Hepatocyte (in vitro differentiated cells): ENCODE measurements at regions not wholly inside any gene's neighbourhood (a gene's known extent, or its start where the extent isn't known, plus 50 kb on each side); places are given as distances from the start of the nearest gene placed in this dataset.

Experiments
- DNase-seq: peaks from one replicate; pipeline ENCODE4 v3.0.0-alpha.2; 2016; ENCODE audit warnings: low spot score
- H2AFZ ChIP-seq: fragments of 200-600 bp; sonication (generic); 2 replicates; pipeline ENCODE4 v1.6.0; 2016; ENCODE audit warnings: antibody characterized with exemption, mild to moderate bottlenecking
- H3K27ac ChIP-seq: fragments of 200-600 bp; sonication (generic); 2 replicates; pipeline ENCODE4 v1.5.1; 2016; ENCODE audit warnings: mild to moderate bottlenecking
- H3K27me3 ChIP-seq: fragments of 200-600 bp; sonication (generic); 2 replicates; pipeline ENCODE4 v1.6.1; 2016
- H3K36me3 ChIP-seq: fragments of 200-600 bp; sonication (generic); replicated peaks from 2 replicates; pipeline ENCODE4 v1.5.1; 2016; ENCODE audit warnings: low read depth; ENCODE audit not compliant: insufficient read depth
- H3K4me1 ChIP-seq: fragments of 200-600 bp; sonication (generic); 2 replicates; pipeline ENCODE4 v1.5.1; 2016; ENCODE audit warnings: mild to moderate bottlenecking, moderate library complexity; ENCODE audit not compliant: insufficient read depth
- H3K4me2 ChIP-seq: fragments of 200-600 bp; sonication (generic); 2 replicates; pipeline ENCODE4 v1.6.0; 2016
- H3K4me3 ChIP-seq: fragments of 200-600 bp; sonication (generic); 2 replicates; pipeline ENCODE4 v1.5.1; 2016; ENCODE audit warnings: mild to moderate bottlenecking
- H3K79me2 ChIP-seq: fragments of 200-600 bp; sonication (generic); 2 replicates; pipeline ENCODE4 v1.6.0; 2017; ENCODE audit warnings: mild to moderate bottlenecking
- H3K9me2 ChIP-seq: fragments of 200-600 bp; sonication (generic); replicated peaks from 2 replicates; pipeline ENCODE4 v1.6.0; 2017; ENCODE audit warnings: mild to moderate bottlenecking; ENCODE audit not compliant: insufficient read depth
- H3K9me3 ChIP-seq: fragments of 200-600 bp; sonication (generic); 2 replicates; pipeline ENCODE4 v1.5.1; 2016; ENCODE audit warnings: low read depth, mild to moderate bottlenecking
- H4K20me1 ChIP-seq: fragments of 200-600 bp; sonication (generic); 2 replicates; pipeline ENCODE4 v1.6.0; 2016; ENCODE audit warnings: mild to moderate bottlenecking; ENCODE audit not compliant: insufficient read depth, poor library complexity, severe bottlenecking
- CTCF ChIP-seq: fragments of 200-600 bp; sonication (generic); IDR thresholded peaks from 2 replicates; pipeline ENCODE4 v1.5.1; 2016; ENCODE audit warnings: antibody characterized with exemption, mild to moderate bottlenecking; ENCODE audit not compliant: poor library complexity
- EZH2 ChIP-seq: fragments of 200-600 bp; sonication (generic); IDR thresholded peaks from 2 replicates; pipeline ENCODE4 v1.6.1; 2016; ENCODE audit warnings: antibody characterized with exemption, mild to moderate bottlenecking, borderline replicate concordance
- EZH2phosphoT487 ChIP-seq: fragments of 200-600 bp; sonication (generic); IDR thresholded peaks from one replicate; pipeline ENCODE4 v1.6.1; 2018; ENCODE audit warnings: antibody characterized with exemption, mild to moderate bottlenecking, low read depth, moderate library complexity; ENCODE audit not compliant: unreplicated experiment, severe bottlenecking
- WGBS: methylation state at CpG from one replicate; pipeline ENCODE4 v1.1.6; 2016; ENCODE audit warnings: low lambda C conversion rate; ENCODE audit errors: missing lambda C conversion rate; 5-methylcytosine and 5-hydroxymethylcytosine counted together

DNA sequence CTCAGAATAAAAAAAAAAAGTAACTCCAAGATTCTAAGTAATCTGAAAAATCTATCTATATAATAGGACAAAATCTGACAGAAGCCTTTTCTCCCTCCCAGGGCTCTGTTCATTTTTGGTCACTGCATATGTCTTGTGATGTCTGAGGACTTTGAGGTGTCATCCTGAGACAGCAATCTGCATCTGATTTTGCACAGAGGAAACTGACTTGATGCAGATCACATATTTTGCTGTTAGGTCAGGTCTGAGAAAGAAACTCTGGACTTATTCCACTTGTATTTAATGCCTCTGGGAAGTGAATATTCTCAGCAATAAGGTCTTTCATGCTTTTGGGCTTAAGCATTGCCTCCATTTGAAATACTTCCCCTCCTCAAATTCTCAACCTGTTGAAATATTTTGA is 295.2 kb upstream of the THBS1 start:
- Histone ChIP-seq H3K36me3 (no peaks in the 10 kb centered on the region), H3K4me1 (peaks cover 15% of the 10 kb centered on the region), H3K79me2 (no peaks in the 10 kb centered on the region), H3K4me3 (no peak overlapping the region), H4K20me1 (no peaks in the 10 kb centered on the region), H3K9me3 (no peaks in the 10 kb centered on the region), H3K27me3 (no peaks in the 10 kb centered on the region), H3K4me2 (no peak overlapping the region), H3K27ac (no peak overlapping the region), H3K9me2 (no peaks in the 10 kb centered on the region), H2AFZ (no peak overlapping the region)
- TF ChIP-seq CTCF, result no peak
- TF ChIP-seq EZH2, result no peak
- no peak for TF ChIP-seq EZH2phosphoT487
- DNase-seq, result no peak

GRCh38 chr15:39286706-39287105 is 294.2 kb upstream of the THBS1 start:
- DNase-seq, result no peak
- H3K9me2 ChIP-seq, result no peaks in the 10 kb centered on the region
- no peak overlapping the region for H2AFZ ChIP-seq
- TF ChIP-seq CTCF (no peak), EZH2phosphoT487 (no peak), EZH2 (no peak)
- no peaks in the 10 kb centered on the region for H4K20me1 ChIP-seq
- H3K4me3 ChIP-seq, result no peak overlapping the region
- H3K27ac ChIP-seq, result peak overlapping the region; percentile 9
- H3K4me1 ChIP-seq, result peaks cover 15% of the 10 kb centered on the region
- 28% methylated on average over 2 of the region's 2 CpGs for WGBS
- no peak overlapping the region for H3K4me2 ChIP-seq
- no peaks in the 10 kb centered on the region for H3K9me3 ChIP-seq
- H3K36me3 ChIP-seq, result no peaks in the 10 kb centered on the region
- H3K79me2 ChIP-seq, result no peaks in the 10 kb centered on the region
- H3K27me3 ChIP-seq, result no peaks in the 10 kb centered on the region

DNA sequence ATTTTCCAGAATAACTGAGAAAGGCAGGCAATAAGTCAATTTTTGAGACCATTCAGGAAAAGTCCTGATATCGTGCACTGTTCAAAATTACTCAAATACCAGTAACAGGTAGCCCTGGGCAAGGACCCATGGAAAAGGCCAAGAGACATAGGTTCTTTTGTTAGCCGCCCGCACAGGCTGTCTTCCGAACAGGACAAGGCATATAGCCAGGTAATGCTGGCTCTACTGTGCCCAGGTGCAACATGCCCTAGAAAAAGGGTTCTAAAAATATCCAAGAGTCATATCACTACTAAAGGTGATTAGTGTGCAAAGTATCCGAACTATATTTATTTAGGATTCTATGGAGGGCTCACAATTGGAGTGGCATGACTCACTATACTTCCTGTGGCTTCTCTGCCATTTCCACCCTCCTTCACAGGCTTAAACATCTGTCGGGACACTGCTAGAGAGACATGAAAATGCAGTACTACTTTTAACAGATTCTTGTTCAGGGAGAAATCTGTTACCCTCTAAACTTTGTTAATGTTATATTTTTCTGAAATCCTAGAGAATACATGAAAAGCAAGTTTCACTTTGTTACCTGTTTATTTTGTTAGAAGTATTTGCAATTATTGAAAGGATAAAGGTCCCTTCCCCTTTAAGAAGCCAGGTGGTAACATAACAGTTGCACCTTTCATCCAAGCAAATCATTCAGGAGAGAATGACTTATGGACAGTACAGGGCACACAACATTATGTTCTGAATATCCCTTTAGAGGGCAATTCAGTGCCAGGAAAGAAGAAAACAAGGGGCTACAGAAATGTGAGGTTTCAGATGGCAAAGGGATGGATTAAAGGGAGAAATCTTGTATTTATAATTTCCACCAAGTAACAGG is 293.3 kb upstream of the THBS1 start:
- no peak for TF ChIP-seq CTCF
- no peak for TF ChIP-seq EZH2
- WGBS, result 72% methylated on average over 6 of the region's 6 CpGs
- Histone ChIP-seq H4K20me1 (no peaks in the 10 kb centered on the region), H3K79me2 (no peaks in the 10 kb centered on the region), H3K27me3 (no peaks in the 10 kb centered on the region), H3K27ac (no peak overlapping the region), H3K36me3 (no peaks in the 10 kb centered on the region), H3K4me3 (no peak overlapping the region), H3K4me2 (no peak overlapping the region), H2AFZ (no peak overlapping the region), H3K9me3 (no peaks in the 10 kb centered on the region), H3K9me2 (no peaks in the 10 kb centered on the region), H3K4me1 (peaks cover 15% of the 10 kb centered on the region)
- DNase-seq, result no peak
